ENCODE measurements at regions not wholly inside any gene's neighbourhood (a gene's known extent, or its start where the extent isn't known, plus 50 kb on each side); places are given as distances from the start of the nearest gene placed in this dataset.

DNA sequence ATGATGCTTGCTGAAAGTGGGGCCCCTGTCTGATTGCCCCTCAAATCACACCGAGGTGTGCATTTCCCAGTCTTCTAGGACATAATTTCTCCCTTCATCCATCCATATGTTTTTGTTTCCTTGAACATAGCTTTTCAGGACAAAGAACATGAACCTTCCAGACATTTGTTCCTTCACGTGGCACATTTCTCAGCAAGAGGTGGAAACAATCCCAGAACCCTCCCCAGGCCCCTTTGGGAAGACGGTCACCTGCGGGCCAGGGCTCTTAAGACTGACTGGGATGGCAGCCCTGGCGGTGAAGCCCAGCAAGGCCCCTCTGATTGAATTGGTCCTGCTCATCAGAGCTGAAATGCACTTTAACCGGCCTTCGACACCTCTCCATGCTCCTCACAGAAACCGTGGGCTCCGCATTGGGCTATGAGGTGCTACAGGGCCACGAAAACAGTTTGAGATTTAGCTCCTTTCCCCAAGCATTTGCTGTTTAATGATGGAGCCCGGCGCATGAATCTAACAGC, 522.5 kb upstream of the DPP6 start:
- TF ChIP-seq, protein P1, sequence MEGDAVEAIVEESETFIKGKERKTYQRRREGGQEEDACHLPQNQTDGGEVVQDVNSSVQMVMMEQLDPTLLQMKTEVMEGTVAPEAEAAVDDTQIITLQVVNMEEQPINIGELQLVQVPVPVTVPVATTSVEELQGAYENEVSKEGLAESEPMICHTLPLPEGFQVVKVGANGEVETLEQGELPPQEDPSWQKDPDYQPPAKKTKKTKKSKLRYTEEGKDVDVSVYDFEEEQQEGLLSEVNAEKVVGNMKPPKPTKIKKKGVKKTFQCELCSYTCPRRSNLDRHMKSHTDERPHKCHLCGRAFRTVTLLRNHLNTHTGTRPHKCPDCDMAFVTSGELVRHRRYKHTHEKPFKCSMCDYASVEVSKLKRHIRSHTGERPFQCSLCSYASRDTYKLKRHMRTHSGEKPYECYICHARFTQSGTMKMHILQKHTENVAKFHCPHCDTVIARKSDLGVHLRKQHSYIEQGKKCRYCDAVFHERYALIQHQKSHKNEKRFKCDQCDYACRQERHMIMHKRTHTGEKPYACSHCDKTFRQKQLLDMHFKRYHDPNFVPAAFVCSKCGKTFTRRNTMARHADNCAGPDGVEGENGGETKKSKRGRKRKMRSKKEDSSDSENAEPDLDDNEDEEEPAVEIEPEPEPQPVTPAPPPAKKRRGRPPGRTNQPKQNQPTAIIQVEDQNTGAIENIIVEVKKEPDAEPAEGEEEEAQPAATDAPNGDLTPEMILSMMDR (conservative IDR thresholded peaks at IDR 0.05; ENCODE audit: low read depth, low read length), result no peak
- TF ChIP-seq EZH2 (IDR thresholded peaks at IDR 0.05; ENCODE audit: borderline replicate concordance, low read depth, low read length, poor library complexity, severe bottlenecking), result no peak

Data from A673 (cell line).